HK-2 (cell line): ENCODE measurements at regions not wholly inside any gene's neighbourhood (a gene's known extent, or its start where the extent isn't known, plus 50 kb on each side); places are given as distances from the start of the nearest gene placed in this dataset.

ENCODE experiments used
- DNase-seq: peaks from one replicate; pipeline ENCODE4 v3.0.0-alpha.2; 2018; ENCODE audit not compliant: unreplicated experiment

DNA sequence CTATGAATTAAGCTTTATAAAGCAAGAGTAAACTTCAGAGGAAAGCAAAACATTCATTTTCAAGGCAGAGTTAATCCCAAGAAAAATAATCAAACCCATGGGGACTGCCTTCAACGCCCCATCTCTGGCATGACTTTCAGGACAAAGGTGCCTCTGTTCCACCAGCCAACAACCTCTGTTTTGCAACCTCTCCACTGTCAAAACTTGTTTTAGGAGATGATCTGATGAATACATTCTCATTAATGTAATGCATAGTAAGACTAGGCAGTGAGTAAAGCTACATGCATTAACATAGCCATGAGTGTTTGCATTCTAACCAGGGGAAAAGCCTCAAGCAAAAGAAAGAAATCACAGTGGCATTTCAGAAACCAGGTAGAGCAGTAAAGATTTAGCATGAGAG lies 357.0 kb downstream of the FBXO15 start:
- DNase-seq = no peak

- DNase-seq = no peak
These were observed 360.3 kb downstream of the FBXO15 start for GRCh38 chr18:73787316-73787715.

- no peak for DNase-seq
These were observed 362.3 kb downstream of the FBXO15 start for GRCh38 chr18:73785300-73785699.

- DNase-seq = no peak
These were observed 362.8 kb downstream of the FBXO15 start for GRCh38 chr18:73784853-73785252.

GRCh38 chr18:73782405-73782804 lies 365.2 kb downstream of the FBXO15 start:
- DNase-seq = no peak

DNA sequence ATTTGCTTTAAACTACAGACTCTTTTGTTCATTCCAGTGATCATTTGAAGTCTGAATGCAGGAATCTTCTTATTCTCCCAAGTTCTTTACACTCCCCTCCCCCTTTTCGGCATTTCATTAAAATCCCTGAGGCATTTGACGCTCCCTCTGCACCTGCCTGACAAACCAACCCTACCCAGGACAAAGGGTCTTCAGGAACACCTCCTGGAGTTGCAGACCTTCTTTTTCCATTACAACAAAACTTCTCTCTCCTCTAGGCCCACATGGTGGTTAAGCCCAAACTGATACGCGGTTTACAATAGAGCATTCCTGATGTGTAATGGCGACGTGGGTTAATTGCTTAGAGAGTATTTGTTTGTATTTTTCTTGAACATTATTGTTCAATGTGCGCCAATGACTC lies 367.4 kb downstream of the FBXO15 start:
- no peak for DNase-seq

DNA sequence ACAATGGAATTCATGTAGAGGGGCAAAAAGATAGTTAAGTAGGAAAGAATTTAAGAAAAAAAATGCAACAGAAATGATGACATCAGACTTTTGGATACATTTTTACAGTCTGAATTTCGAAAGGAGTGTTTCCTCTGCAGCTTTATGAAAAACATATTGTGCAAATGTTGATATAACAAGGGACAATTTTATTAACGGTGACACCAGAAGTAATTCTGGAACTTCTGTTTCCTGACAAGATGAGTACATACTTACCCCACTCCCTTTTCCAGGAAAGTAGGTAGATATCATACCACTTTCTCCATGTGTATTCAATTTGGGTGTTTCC lies 369.6 kb downstream of the FBXO15 start:
- DNase-seq = no peak

DNA sequence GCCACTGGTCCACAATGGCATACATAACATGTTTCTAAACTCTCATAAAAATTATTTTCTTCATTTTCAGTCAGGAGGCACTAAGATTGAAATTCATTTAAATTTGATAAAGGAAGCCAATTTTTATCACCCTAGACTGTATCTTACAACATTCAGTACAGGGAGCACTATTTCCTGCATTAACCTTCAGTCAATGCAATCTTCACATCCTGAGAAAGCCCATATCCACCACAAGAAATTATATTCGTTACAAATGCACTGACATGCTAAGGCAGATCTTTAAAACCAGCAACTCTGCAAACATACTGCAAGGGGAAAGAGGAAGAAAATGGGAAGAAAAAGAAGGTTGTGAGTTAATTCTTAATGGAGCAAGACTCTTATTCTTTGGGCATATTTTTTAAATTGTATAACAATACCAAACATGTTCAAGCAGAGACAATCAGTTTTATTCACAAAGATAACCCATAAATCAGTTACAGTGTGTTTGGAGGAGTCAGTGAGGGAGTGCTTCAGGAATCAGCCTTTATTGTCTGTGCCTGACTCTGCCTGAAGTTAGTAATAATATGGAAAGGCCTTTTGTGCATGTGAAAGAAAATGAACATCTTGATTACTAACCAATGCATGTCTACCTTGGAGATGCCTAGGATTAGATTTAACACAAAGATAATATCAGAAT lies 370.1 kb downstream of the FBXO15 start:
- DNase-seq = no peak

DNA sequence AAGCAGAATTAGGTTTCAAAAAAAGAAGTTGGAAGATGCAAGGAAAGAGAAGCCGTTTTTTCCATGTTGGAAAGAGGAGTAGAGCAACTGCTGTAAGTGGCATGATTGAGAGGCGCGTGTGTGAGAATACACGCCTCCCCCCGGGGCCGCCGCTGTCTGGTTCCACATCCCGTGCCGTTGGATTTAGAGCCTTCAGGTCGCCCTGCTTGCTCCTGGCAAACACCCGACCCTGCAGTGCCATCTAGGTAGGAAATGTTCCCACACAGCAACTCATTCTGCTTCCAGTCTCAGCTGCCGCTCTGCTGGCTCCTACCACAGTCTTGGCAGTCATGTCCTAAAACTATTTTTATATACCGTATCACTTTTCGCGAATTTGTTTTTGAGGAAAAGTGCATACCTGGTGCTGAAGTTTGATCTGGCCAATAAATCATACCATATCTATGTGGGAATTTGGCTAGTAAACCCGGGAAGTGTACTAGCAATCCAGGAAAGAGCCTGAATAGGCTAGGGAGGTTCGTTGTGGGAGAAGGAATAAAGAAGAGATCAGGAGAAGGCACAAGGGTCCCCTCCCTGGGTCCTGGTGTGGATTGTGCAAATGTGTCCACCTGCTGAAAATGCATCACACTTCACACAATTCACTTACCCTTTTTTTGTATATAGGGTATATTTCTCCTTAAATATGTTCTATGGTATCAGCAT lies 372.7 kb downstream of the FBXO15 start:
- no peak for DNase-seq

- no peak for DNase-seq
These were observed 379.6 kb downstream of the FBXO15 start for GRCh38 chr18:73768043-73768442.

GRCh38 chr18:73766910-73767515 lies 380.6 kb downstream of the FBXO15 start:
- no peak for DNase-seq

GRCh38 chr18:73758446-73758845 lies 389.2 kb downstream of the FBXO15 start:
- no peak for DNase-seq

DNA sequence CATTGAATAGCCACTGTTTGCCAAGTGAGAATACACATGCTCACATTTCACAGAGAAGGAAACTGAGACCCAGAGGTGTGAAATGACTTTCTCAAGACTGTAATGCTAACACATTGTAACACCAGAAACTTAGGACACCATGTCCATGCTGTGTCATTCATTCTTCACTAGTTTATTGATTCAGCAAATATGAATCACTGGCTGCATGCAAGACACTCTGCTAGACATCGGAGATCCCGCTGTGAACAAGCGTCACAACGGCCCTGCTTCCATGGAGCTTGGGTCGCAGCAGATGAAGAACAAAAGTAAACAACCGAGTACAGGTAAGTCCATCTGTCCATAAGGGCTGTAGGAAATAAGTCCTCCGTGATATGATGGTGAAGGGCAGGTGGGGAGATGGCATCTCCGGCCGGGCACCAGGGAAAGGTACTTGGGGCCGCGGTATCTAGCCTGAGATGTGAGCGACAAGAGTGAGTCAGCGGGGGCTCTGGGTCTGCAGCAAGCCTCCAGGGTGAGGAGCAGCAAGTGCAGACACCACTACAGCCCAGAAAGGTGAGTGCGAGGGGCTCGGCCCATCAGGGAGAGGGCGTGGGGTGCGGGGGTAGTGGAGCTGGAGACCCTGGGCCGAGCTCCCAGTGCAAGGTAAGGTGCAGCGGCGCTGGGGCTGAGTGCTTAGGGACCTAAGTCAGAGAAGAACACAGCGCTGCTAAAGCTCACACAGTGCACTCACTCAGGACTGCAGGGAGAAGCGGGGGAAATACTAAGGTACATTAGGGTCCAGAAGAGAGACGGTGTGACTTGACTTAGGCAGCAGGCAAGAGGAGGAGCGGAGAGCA lies 391.2 kb downstream of the FBXO15 start:
- DNase-seq = no peak

- no peak for DNase-seq
These were observed 394.7 kb downstream of the FBXO15 start for GRCh38 chr18:73752965-73753364.

- DNase-seq = peak; percentile 1
These were observed 395.1 kb downstream of the FBXO15 start for GRCh38 chr18:73752546-73752945.

DNA sequence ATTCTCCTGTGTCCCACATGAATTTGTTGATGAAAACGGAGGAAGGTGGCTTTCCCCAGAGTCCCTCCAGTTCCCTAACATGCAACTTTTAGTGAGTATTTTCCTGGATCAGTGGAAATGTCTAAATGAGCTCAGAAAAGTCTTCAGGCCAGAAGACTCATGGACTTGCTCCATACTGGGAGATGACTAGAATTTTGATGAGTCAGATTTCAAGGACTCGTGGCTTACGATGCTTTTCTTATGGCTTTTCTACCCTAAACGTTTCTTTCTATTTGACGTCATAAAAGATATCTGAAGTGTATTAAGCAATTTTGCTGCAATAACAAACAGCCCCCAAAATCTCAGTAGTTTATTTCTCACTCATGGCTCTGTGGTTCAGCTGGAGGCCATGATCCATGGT lies 397.6 kb downstream of the FBXO15 start:
- DNase-seq = no peak

GRCh38 chr18:73749304-73749703 lies 398.3 kb downstream of the FBXO15 start:
- no peak for DNase-seq

- DNase-seq = no peak
These were observed 398.9 kb downstream of the FBXO15 start for GRCh38 chr18:73748731-73749130.

DNA sequence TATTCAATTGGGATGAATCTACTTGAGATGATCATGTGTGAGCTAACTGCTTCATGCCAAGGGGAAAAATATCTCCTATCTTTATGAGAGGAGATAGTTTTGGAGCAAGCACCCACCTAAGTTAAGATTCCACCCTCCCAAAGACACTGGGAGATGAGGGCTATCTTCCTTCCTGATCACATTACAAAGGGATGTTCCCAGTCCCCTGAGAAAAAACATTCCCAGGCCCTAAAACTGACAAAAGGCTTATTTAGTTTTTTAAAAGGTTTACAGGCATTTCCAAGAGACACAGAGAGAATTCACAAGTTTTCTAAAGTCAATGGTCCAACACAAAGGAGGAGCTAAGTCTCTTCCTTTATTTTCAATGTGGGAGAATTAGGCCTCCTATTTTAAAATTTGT lies 401.5 kb downstream of the FBXO15 start:
- DNase-seq = no peak

DNA sequence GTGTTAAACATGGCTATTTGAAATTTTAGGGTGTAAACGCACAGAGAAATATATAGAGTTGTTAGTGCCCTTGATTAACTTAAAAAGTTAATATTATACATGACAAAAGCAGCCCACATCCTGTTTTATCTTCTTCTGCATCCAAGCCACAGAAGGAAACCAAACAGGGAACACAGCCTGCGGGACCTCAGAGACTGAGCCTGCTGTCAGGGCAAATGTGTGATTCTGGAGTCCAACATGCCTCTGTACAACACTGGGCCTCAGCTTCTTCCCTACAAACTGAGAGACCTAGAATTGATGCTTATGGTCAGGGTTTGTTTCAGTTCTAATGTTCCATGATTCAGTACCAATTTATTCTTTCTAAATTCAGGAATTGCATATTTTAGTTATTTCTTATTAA lies 404.7 kb downstream of the FBXO15 start:
- no peak for DNase-seq

DNA sequence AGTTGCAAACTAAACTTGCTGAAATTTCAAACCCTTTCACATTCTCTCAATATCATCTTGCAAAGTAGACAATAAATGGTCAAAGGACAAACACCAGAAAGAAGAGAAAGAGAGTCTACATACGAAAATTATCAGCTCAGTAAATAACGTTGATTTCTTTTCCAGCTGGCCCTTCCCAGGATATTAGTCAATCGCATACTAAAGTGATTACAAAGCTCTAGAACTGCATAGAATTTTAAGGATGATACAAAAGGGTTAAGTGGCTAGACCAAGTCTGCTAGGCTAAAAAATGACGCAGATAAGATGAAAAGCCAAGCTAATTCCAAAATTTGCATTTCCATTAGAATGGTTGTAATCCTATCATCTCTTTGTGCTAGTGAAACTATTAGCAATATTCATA lies 405.7 kb downstream of the FBXO15 start:
- DNase-seq = no peak

GRCh38 chr18:73739098-73739497 lies 408.5 kb downstream of the FBXO15 start:
- DNase-seq = no peak

DNA sequence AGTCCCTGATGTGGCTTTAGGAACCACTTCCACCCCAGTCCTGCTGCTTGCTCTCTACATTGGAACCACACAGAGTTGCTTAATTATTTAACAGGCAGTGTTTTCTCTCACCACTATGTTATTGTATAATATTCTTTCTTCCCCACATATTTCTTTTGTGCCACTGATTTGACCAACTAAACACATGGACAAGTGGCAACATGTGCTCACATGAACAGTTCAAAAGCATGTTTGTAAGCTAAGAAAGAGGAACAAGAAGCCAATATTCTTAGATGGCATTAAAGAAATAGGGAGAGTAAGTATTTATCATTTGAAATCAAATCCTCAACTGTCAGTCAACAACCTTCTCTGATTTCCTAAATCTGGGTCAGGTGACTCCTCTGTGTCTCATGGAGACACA lies 409.6 kb downstream of the FBXO15 start:
- DNase-seq = no peak
